ENCODE measurements at regions not wholly inside any gene's neighbourhood (a gene's known extent, or its start where the extent isn't known, plus 50 kb on each side); places are given as distances from the start of the nearest gene placed in this dataset.

DNA sequence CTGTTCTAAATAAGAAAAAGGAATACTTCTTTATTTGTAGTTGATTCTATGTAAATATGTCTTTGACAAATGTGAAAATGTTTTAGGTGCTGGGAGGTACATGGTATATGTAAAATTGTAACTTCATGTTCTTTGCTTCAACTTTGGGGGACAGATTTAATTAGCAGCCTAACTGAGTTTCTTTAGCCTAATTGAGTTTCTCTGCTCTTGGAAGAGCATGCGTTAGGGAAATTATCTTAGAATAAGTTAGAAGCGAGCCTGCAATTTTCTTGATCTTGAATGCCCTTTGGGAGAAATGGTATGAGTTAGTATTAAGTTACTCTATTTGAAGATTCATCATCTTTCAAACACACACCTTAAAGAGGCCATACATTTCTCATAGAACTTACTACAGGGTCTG, 194.3 kb downstream of the AEBP2 start:
- no peak for TF ChIP-seq ARNTL (CRISPR knock-in tag; IDR thresholded peaks at IDR 0.05; ENCODE audit: borderline replicate concordance, low read depth)
- TF ChIP-seq, protein P1, sequence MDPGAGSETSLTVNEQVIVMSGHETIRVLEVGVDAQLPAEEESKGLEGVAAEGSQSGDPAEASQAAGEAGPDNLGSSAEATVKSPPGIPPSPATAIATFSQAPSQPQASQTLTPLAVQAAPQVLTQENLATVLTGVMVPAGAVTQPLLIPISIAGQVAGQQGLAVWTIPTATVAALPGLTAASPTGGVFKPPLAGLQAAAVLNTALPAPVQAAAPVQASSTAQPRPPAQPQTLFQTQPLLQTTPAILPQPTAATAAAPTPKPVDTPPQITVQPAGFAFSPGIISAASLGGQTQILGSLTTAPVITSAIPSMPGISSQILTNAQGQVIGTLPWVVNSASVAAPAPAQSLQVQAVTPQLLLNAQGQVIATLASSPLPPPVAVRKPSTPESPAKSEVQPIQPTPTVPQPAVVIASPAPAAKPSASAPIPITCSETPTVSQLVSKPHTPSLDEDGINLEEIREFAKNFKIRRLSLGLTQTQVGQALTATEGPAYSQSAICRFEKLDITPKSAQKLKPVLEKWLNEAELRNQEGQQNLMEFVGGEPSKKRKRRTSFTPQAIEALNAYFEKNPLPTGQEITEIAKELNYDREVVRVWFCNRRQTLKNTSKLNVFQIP (CRISPR knock-in tag; IDR thresholded peaks at IDR 0.05; ENCODE audit: borderline replicate concordance, low read depth) = no peak
- no peak for TF ChIP-seq OSR1 (CRISPR knock-in tag; IDR thresholded peaks at IDR 0.05)
- no peak for TF ChIP-seq PPARA (CRISPR knock-in tag; IDR thresholded peaks at IDR 0.05; ENCODE audit: borderline replicate concordance)
- TF ChIP-seq ISL1 (CRISPR knock-in tag; IDR thresholded peaks at IDR 0.05) = no peak
- TF ChIP-seq ZFP3 (CRISPR knock-in tag; IDR thresholded peaks at IDR 0.05) = no peak
- no peak for TF ChIP-seq GLIS3 (CRISPR knock-in tag; IDR thresholded peaks at IDR 0.05)
- TF ChIP-seq ZNF70 (CRISPR knock-in tag; IDR thresholded peaks at IDR 0.05) = no peak
- no peak for TF ChIP-seq CREB5 (CRISPR knock-in tag; IDR thresholded peaks at IDR 0.05; ENCODE audit: low read depth)

Data from SK-N-SH treated with all-trans-retinoic acid at 6 μM for 48 hours (cell line).